Neuronal stem cell (in vitro differentiated cells): ENCODE measurements at regions not wholly inside any gene's neighbourhood (a gene's known extent, or its start where the extent isn't known, plus 50 kb on each side); places are given as distances from the start of the nearest gene placed in this dataset.

Source experiments
- DNase-seq: peaks from one replicate; pipeline ENCODE4 v3.0.0-alpha.2; 2013; ENCODE audit warnings: low spot score
- H2AFZ ChIP-seq: one replicate; pipeline ENCODE4 v1.6.1; 2013; ENCODE audit warnings: mild to moderate bottlenecking, low read length, inconsistent platforms
- H2AK5ac ChIP-seq: 2 replicates; pipeline ENCODE4 v1.6.1; 2013; ENCODE audit warnings: low read depth, mild to moderate bottlenecking, inconsistent platforms, low read length, moderate library complexity, mixed read lengths
- H2BK120ac ChIP-seq: 2 replicates; pipeline ENCODE4 v1.6.1; 2013; ENCODE audit warnings: low read depth, mild to moderate bottlenecking, inconsistent platforms, low read length, moderate library complexity, mixed read lengths
- H2BK12ac ChIP-seq: one replicate; pipeline ENCODE4 v1.6.1; 2013; ENCODE audit warnings: low read length, inconsistent platforms
- H2BK15ac ChIP-seq: 2 replicates; pipeline ENCODE4 v1.6.1; 2013; ENCODE audit warnings: mild to moderate bottlenecking, low read length, inconsistent platforms, mixed read lengths
- H2BK5ac ChIP-seq: one replicate; pipeline ENCODE4 v1.6.1; 2013; ENCODE audit warnings: inconsistent platforms, mild to moderate bottlenecking, low read length, moderate library complexity
- H3K14ac ChIP-seq: one replicate; pipeline ENCODE4 v1.6.1; 2013; ENCODE audit warnings: low read length, inconsistent platforms
- H3K18ac ChIP-seq: 2 replicates; pipeline ENCODE4 v1.6.1; 2013; ENCODE audit warnings: low read length, inconsistent platforms
- H3K23ac ChIP-seq: 2 replicates; pipeline ENCODE4 v1.6.1; 2013; ENCODE audit warnings: low read depth, mild to moderate bottlenecking, mixed read lengths, low read length, inconsistent platforms; ENCODE audit not compliant: poor library complexity
- H3K27ac ChIP-seq: replicated peaks from 3 replicates; pipeline ENCODE4 v1.5.1; 2013; ENCODE audit warnings: low read length, inconsistent platforms
- H3K27me3 ChIP-seq, 3 experiments: 2 replicates each; pipeline ENCODE4 v1.6.1; 2013; ENCODE audit warnings: low read length in 3 of 3, mild to moderate bottlenecking in 2 of 3, inconsistent platforms in 1 of 3, low read depth in 1 of 3, mixed read lengths in 1 of 3, moderate library complexity in 1 of 3; ENCODE audit not compliant: control insufficient read depth in 3 of 3, insufficient read depth in 3 of 3
- H3K36me3 ChIP-seq, 2 donors: replicated peaks in 1 of 2; 2 replicates each; pipeline ENCODE4 v1.6.1; 2013; ENCODE audit warnings: low read length in 2 of 2; ENCODE audit not compliant: control insufficient read depth in 2 of 2, insufficient read depth in 2 of 2
- H3K4ac ChIP-seq: 2 replicates; pipeline ENCODE4 v1.6.1; 2013; ENCODE audit warnings: inconsistent platforms, mild to moderate bottlenecking, low read length, moderate library complexity
- H3K4me1 ChIP-seq, 2 donors: 1 replicate in 1 of 2; 2 replicates in 1 of 2; pipeline ENCODE4 v1.6.1; 2013; ENCODE audit warnings: low read length in 2 of 2, low read depth in 1 of 2; ENCODE audit not compliant: control insufficient read depth in 2 of 2, insufficient read depth in 1 of 2
- H3K4me2 ChIP-seq: one replicate; pipeline ENCODE4 v1.6.1; 2013; ENCODE audit warnings: mild to moderate bottlenecking, low read length, inconsistent platforms; ENCODE audit not compliant: insufficient read depth, poor library complexity, severe bottlenecking
- H3K4me3 ChIP-seq, 2 donors: 2 replicates each; pipeline ENCODE4 v1.5.1; 2013; ENCODE audit warnings: low read length in 2 of 2, mild to moderate bottlenecking in 2 of 2, inconsistent platforms in 1 of 2, moderate library complexity in 1 of 2
- H3K79me1 ChIP-seq: one replicate; pipeline ENCODE4 v1.6.1; 2013; ENCODE audit warnings: low read depth, mild to moderate bottlenecking, inconsistent platforms, low read length, moderate library complexity
- H3K9ac ChIP-seq: one replicate; pipeline ENCODE4 v1.6.1; 2013; ENCODE audit warnings: mild to moderate bottlenecking, low read depth, low read length, inconsistent platforms; ENCODE audit not compliant: poor library complexity
- H3K9me3 ChIP-seq, 2 donors: replicated peaks in 1 of 2; 2 replicates each; pipeline versions ENCODE3 to v1.6.1; 2013; ENCODE audit warnings: low read length in 2 of 2, mild to moderate bottlenecking in 2 of 2, inconsistent platforms in 1 of 2, low read depth in 1 of 2, mixed read lengths in 1 of 2, moderate library complexity in 1 of 2; ENCODE audit not compliant: control insufficient read depth in 2 of 2, insufficient read depth in 1 of 2
- H4K8ac ChIP-seq: one replicate; pipeline ENCODE4 v1.6.1; 2013; ENCODE audit warnings: low read depth, mild to moderate bottlenecking, inconsistent platforms, low read length, moderate library complexity
- H4K91ac ChIP-seq: one replicate; pipeline ENCODE4 v1.6.1; 2013; ENCODE audit warnings: low read length, low read depth, mild to moderate bottlenecking, inconsistent platforms; ENCODE audit not compliant: poor library complexity
- WGBS, 2 donors: extraction: QIAGEN DNeasy Blood & Tissue Kit; methylation state at CpG; one replicate each; pipeline ENCODE4 v1.1.7; 2013; ENCODE audit warnings: missing lambda C conversion rate in 2 of 2, mixed read lengths in 1 of 2; ENCODE audit not compliant: insufficient read length in 2 of 2, insufficient replicate concordance in 1 of 2; ENCODE audit errors: extremely low coverage in 2 of 2; 5-methylcytosine and 5-hydroxymethylcytosine counted together

DNA sequence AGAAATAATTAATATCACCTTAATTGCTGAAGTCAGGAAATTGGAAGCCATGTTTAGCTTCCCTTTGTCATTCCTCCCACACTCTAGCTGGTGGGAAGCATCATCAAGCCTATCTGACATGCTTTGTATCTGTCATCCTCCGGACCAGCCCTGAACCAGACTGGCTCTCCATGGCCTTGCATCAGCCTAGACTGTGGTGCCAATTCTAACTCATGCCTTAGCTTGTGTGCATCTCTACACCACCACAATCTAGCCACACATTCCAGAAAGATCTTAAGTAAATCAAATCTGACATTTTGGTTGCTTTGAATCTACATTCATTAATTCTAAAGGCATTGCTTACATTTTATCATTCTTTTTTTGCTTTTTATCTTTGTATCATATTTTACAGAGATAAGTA, 196.4 kb upstream of the VSTM2A start:
- no peaks in the 10 kb centered on the region for H3K36me3 ChIP-seq
- no peak overlapping the region for H3K4ac ChIP-seq
- no peak for DNase-seq
- no peak overlapping the region for H2BK15ac ChIP-seq
- no peak overlapping the region for H2AK5ac ChIP-seq
- H2BK5ac ChIP-seq = no peak overlapping the region
- H3K18ac ChIP-seq = no peak overlapping the region
- H2AFZ ChIP-seq = no peak overlapping the region
- no peak overlapping the region for H2BK12ac ChIP-seq
- H3K4me1 ChIP-seq = no peaks in the 10 kb centered on the region
- no peaks in the 10 kb centered on the region for H3K9me3 ChIP-seq
- H3K27ac ChIP-seq = no peak overlapping the region
- H3K4me2 ChIP-seq = no peak overlapping the region
- H3K79me1 ChIP-seq = no peaks in the 10 kb centered on the region
- no CpG with 5 or more reads among the region's 1 CpG for WGBS, 2 donors
- no peak overlapping the region for H3K23ac ChIP-seq
- H4K8ac ChIP-seq = no peak overlapping the region
- no peak overlapping the region for H4K91ac ChIP-seq
- H3K27me3 ChIP-seq = no peaks in the 10 kb centered on the region
- no peak overlapping the region for H3K4me3 ChIP-seq
- no peak overlapping the region for H3K9ac ChIP-seq
- H2BK120ac ChIP-seq = no peak overlapping the region
- no peak overlapping the region for H3K14ac ChIP-seq

DNA sequence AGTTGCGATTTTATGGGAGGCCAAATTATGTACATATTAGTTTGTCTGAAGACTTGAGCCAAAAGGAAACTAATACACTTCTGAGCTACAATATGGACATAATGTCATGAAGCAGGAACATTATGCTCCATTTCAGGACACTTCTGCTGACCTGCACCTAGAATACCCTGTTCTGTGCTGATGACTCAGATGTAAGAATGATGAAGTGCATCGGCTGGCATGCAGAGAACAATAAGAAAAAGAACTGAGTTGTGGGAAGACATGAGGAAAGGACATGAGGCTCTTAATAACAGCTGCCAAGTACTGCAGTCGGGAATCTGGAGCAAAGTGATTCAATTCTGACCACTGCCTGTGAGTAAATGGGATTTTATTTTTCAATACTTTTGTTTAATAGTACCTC, 192.9 kb upstream of the VSTM2A start:
- Histone ChIP-seq H3K4me3 (no peak overlapping the region), H3K4me2 (no peak overlapping the region), H3K14ac (no peak overlapping the region), H2AK5ac (no peak overlapping the region), H3K4ac (no peak overlapping the region), H2BK15ac (no peak overlapping the region), H2BK5ac (no peak overlapping the region), H4K8ac (no peak overlapping the region), H3K9me3 (no peaks in the 10 kb centered on the region), H3K23ac (no peak overlapping the region), H3K27me3 (no peaks in the 10 kb centered on the region), H2BK120ac (no peak overlapping the region), H3K27ac (no peak overlapping the region), H3K4me1 (no peaks in the 10 kb centered on the region), H3K36me3 (no peaks in the 10 kb centered on the region), H3K9ac (no peak overlapping the region), H4K91ac (no peak overlapping the region), H3K79me1 (no peaks in the 10 kb centered on the region), H2AFZ (no peak overlapping the region), H2BK12ac (no peak overlapping the region), H3K18ac (no peak overlapping the region)
- no peak for DNase-seq
- WGBS, 2 donors = no CpG with 5 or more reads among the region's 3 CpGs

DNA sequence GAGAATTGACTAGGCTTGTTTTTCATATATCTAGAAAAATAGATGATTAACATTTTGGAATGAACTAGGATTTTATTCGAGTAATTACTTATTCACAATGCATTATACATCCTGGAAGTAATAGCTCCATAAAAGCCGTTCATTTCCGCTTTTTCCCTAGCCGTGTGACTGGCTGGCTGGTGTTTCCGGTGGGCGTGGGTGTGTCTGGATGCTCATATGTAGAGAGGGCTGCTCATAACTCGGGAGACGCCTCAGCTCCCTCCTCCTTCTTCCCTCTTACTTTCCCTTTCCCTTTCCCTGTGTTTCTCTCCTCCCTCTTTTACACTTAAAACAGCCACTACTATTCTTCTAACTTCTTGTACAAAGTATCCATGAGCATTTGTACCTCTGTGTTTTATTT, 187.7 kb upstream of the VSTM2A start:
- H4K8ac ChIP-seq = no peak overlapping the region
- H3K23ac ChIP-seq = no peak overlapping the region
- no peaks in the 10 kb centered on the region for H3K36me3 ChIP-seq
- H4K91ac ChIP-seq = no peak overlapping the region
- H3K4ac ChIP-seq = no peak overlapping the region
- no peak overlapping the region for H2BK15ac ChIP-seq
- H3K27ac ChIP-seq = no peak overlapping the region
- no peak overlapping the region for H3K4me2 ChIP-seq
- H2AK5ac ChIP-seq = no peak overlapping the region
- no peak overlapping the region for H2BK12ac ChIP-seq
- no peak overlapping the region for H2BK120ac ChIP-seq
- no peaks in the 10 kb centered on the region for H3K79me1 ChIP-seq
- H3K4me3 ChIP-seq = no peak overlapping the region
- H3K9me3 ChIP-seq = no peaks in the 10 kb centered on the region
- no peak for DNase-seq
- no peaks in the 10 kb centered on the region for H3K27me3 ChIP-seq
- H3K18ac ChIP-seq = no peak overlapping the region
- no CpG with 5 or more reads among the region's 8 CpGs for WGBS, 2 donors
- H3K14ac ChIP-seq = no peak overlapping the region
- no peak overlapping the region for H3K9ac ChIP-seq
- H3K4me1 ChIP-seq = no peaks in the 10 kb centered on the region
- no peak overlapping the region for H2AFZ ChIP-seq
- no peak overlapping the region for H2BK5ac ChIP-seq

DNA sequence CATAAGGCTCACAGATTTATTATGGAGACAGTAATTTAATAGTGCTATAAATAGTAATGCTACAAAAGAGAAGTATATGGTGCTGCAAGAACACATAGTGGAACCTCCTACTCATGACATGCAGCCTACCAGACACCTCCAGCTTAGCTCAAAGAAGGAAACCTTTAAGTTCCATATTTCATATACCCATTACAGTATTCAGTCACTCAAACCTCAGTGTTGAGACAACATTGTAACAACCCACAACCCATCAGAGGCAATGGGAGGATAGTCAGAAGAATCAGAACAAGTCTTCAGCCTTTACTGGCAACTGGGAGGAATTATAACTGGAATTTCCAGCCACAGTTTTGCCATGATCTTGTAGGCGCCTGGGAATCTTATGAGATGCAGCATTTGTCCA, 186.3 kb upstream of the VSTM2A start:
- no peak overlapping the region for H2AK5ac ChIP-seq
- H3K27ac ChIP-seq = no peak overlapping the region
- no peak for DNase-seq
- no peaks in the 10 kb centered on the region for H3K27me3 ChIP-seq
- H4K8ac ChIP-seq = no peak overlapping the region
- no peak overlapping the region for H2BK120ac ChIP-seq
- no peak overlapping the region for H4K91ac ChIP-seq
- H3K4me1 ChIP-seq = no peaks in the 10 kb centered on the region
- H2BK12ac ChIP-seq = no peak overlapping the region
- no peak overlapping the region for H3K4me3 ChIP-seq
- no peak overlapping the region for H3K4ac ChIP-seq
- no peak overlapping the region for H3K18ac ChIP-seq
- no peak overlapping the region for H2BK15ac ChIP-seq
- H3K79me1 ChIP-seq = no peaks in the 10 kb centered on the region
- H2BK5ac ChIP-seq = no peak overlapping the region
- no peaks in the 10 kb centered on the region for H3K9me3 ChIP-seq
- H3K14ac ChIP-seq = no peak overlapping the region
- no peak overlapping the region for H3K23ac ChIP-seq
- no CpG with 5 or more reads among the region's 1 CpG for WGBS, 2 donors
- H3K36me3 ChIP-seq = no peaks in the 10 kb centered on the region
- no peak overlapping the region for H3K9ac ChIP-seq
- no peak overlapping the region for H2AFZ ChIP-seq
- no peak overlapping the region for H3K4me2 ChIP-seq
